Activated CD4-positive, alpha-beta memory T cell treated with anti-CD3 and anti-CD28 coated beads for 36 hours (primary cell): ENCODE measurements at regions not wholly inside any gene's neighbourhood (a gene's known extent, or its start where the extent isn't known, plus 50 kb on each side); places are given as distances from the start of the nearest gene placed in this dataset.
A peak's percentile ranks its signal among the peaks of the same experiment; 100 is the strongest.

Source experiments
- CTCF ChIA-PET: fragments of 350-600 bp; sonication (Branson Sonifier 250); formaldehyde crosslinking; loops from one replicate; lab custom pipeline; 2021; ENCODE audit warnings: antibody characterized with exemption, inconsistent platforms; lab: Charles Lee
- POLR2A ChIA-PET: fragments of 350-600 bp; sonication (Branson Sonifier 250); formaldehyde crosslinking; loops from one replicate; lab custom pipeline; 2021; ENCODE audit warnings: antibody characterized with exemption; lab: Charles Lee
- DNase-seq: peaks from one replicate; pipeline ENCODE4 v3.0.0-alpha.2; 2020
- H3K27ac Mint-ChIP-seq: one replicate; pipeline ENCODE4 v1.8.0; 2021; ENCODE audit warnings: mixed read lengths
- H3K27me3 Mint-ChIP-seq: one replicate; pipeline ENCODE4 v1.8.0; 2021; ENCODE audit warnings: mixed read lengths
- H3K36me3 Mint-ChIP-seq: one replicate; pipeline ENCODE4 v1.8.0; 2021; ENCODE audit warnings: mixed read lengths
- H3K4me1 Mint-ChIP-seq: one replicate; pipeline ENCODE4 v1.8.0; 2021; ENCODE audit warnings: low read depth, mixed read lengths
- H3K4me3 Mint-ChIP-seq: one replicate; pipeline ENCODE4 v1.8.0; 2021; ENCODE audit warnings: mild to moderate bottlenecking, mixed read lengths
- H3K9me3 Mint-ChIP-seq: one replicate; pipeline ENCODE4 v1.8.0; 2021; ENCODE audit warnings: mixed read lengths
- intact Hi-C: fragments of 100-400 bp; cut with micrococcal nuclease; formaldehyde crosslinking; loops from one replicate; pipeline ENCODE4 v1.15.1; 2023

DNA sequence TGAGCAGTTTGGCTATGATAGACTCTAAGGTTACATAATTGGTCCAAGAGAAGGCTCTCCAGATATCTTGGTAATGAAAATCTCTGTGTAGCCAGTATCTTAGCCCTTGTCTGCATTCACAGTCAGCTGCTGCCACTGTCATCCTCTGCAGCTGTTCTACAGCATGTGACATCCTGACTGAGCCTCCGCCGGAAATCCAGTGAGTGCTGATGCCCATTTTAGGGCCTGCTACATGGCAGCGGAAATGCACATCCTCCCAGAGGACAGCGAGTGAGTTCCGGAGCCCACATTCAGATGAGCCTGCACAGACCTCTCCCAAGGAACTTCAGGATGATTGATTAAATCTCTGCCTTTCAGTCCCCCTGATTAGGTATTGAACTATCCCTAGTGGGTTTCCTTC lies 237.1 kb downstream of the HHIPL2 start:
- peak; percentile 15 for DNase-seq
- ChIA-PET CTCF (no interaction called here), POLR2A (no interaction called here)
- Mint-ChIP-seq H3K4me1 (peaks cover 13% of the 10 kb centered on the region), H3K27ac (no peak overlapping the region), H3K4me3 (no peak overlapping the region), H3K9me3 (no peaks in the 10 kb centered on the region), H3K36me3 (no peaks in the 10 kb centered on the region), H3K27me3 (no peaks in the 10 kb centered on the region)
- intact Hi-C loops: no loop called here

GRCh38 chr1:222307621-222308020 lies 240.3 kb downstream of the HHIPL2 start:
- CTCF ChIA-PET: no interaction called here
- peaks cover 7% of the 10 kb centered on the region for H3K4me1 Mint-ChIP-seq
- H3K9me3 Mint-ChIP-seq: no peaks in the 10 kb centered on the region
- POLR2A ChIA-PET: no interaction called here
- intact Hi-C loops: no loop called here
- no peaks in the 10 kb centered on the region for H3K27me3 Mint-ChIP-seq
- no peak overlapping the region for H3K27ac Mint-ChIP-seq
- DNase-seq: no peak
- no peak overlapping the region for H3K4me3 Mint-ChIP-seq
- no peaks in the 10 kb centered on the region for H3K36me3 Mint-ChIP-seq

- ChIA-PET POLR2A (no interaction called here), CTCF (no interaction called here)
- intact Hi-C loops: no loop called here
- Mint-ChIP-seq H3K36me3 (no peaks in the 10 kb centered on the region), H3K4me1 (peaks cover 7% of the 10 kb centered on the region), H3K4me3 (no peak overlapping the region), H3K27ac (no peak overlapping the region), H3K9me3 (no peaks in the 10 kb centered on the region), H3K27me3 (no peaks in the 10 kb centered on the region)
- DNase-seq: no peak
These were observed 241.4 kb downstream of the HHIPL2 start for GRCh38 chr1:222306512-222306911.

DNA sequence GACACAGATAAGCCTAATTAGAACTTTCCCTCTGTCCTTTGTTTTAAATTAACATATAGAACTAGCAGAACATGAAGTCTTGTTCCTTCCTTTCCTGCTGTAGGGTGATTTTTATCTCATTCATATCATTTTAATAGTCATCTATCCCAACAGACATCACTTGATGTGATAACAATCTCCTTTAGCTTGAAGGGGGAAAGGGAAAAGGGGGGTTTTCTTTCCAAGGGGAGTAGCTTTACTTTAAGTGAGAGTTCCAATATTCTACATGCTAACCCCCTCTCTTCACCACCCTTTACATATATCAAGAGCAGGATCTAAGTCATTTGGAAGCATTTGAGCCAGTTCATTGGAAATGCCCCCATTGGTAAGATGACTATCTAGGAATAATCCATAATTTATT lies 241.9 kb downstream of the HHIPL2 start:
- H3K4me1 Mint-ChIP-seq: peaks cover 7% of the 10 kb centered on the region
- H3K27me3 Mint-ChIP-seq: no peaks in the 10 kb centered on the region
- no peak overlapping the region for H3K27ac Mint-ChIP-seq
- ChIA-PET POLR2A (no interaction called here), CTCF (interaction anchor here (0.6 kb wide), 1 partner anchor 147 kb away, joined by 3 read pairs; no protein-coding TSS in a partner anchor)
- intact Hi-C loops: no loop called here
- H3K4me3 Mint-ChIP-seq: no peak overlapping the region
- H3K9me3 Mint-ChIP-seq: no peaks in the 10 kb centered on the region
- H3K36me3 Mint-ChIP-seq: no peaks in the 10 kb centered on the region
- DNase-seq: no peak

DNA sequence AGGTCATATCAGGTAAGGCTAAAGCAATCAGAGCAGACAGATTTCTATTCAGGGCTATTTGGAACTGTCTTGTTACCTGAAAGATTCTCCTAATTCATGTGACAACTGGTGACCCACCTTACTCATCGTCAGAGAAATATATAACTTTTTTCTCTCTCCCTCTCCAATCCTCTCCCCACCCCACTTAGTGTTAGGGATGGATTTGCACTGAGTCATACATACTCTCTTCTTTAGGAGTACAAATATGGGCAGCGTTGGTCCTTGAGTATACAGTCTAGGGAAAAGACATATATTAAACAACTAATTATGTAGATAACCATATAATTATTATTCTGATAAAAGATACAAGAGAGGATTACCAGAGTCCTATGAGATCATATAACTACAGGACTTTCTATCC lies 246.3 kb downstream of the HHIPL2 start:
- H3K27ac Mint-ChIP-seq: no peak overlapping the region
- H3K36me3 Mint-ChIP-seq: peaks cover 4% of the 10 kb centered on the region
- ChIA-PET CTCF (no interaction called here), POLR2A (no interaction called here)
- intact Hi-C loops: no loop called here
- DNase-seq: no peak
- H3K4me3 Mint-ChIP-seq: no peak overlapping the region
- no peaks in the 10 kb centered on the region for H3K27me3 Mint-ChIP-seq
- peaks cover 8% of the 10 kb centered on the region for H3K9me3 Mint-ChIP-seq
- H3K4me1 Mint-ChIP-seq: peaks cover 6% of the 10 kb centered on the region

GRCh38 chr1:222299524-222299923 lies 248.4 kb downstream of the HHIPL2 start:
- intact Hi-C loops: no loop called here
- POLR2A ChIA-PET: no interaction called here
- no peak for DNase-seq
- Mint-ChIP-seq H3K4me3 (no peak overlapping the region), H3K27me3 (no peaks in the 10 kb centered on the region), H3K27ac (no peak overlapping the region), H3K9me3 (peaks cover 19% of the 10 kb centered on the region), H3K4me1 (peaks cover 6% of the 10 kb centered on the region), H3K36me3 (peaks cover 7% of the 10 kb centered on the region)
- CTCF ChIA-PET: no interaction called here

GRCh38 chr1:222290866-222291265 lies 257.0 kb downstream of the HHIPL2 start:
- intact Hi-C loops: no loop called here
- Mint-ChIP-seq H3K4me3 (no peak overlapping the region), H3K9me3 (peaks cover 12% of the 10 kb centered on the region), H3K36me3 (peaks cover 4% of the 10 kb centered on the region), H3K27me3 (no peaks in the 10 kb centered on the region), H3K27ac (no peak overlapping the region), H3K4me1 (no peaks in the 10 kb centered on the region)
- ChIA-PET CTCF (no interaction called here), POLR2A (no interaction called here)
- no peak for DNase-seq

GRCh38 chr1:222288053-222288452 lies 259.9 kb downstream of the HHIPL2 start:
- ChIA-PET POLR2A (no interaction called here), CTCF (no interaction called here)
- DNase-seq: no peak
- peaks cover 1% of the 10 kb centered on the region for H3K36me3 Mint-ChIP-seq
- intact Hi-C loops: no loop called here
- no peaks in the 10 kb centered on the region for H3K27me3 Mint-ChIP-seq
- no peak overlapping the region for H3K27ac Mint-ChIP-seq
- H3K4me3 Mint-ChIP-seq: no peak overlapping the region
- no peaks in the 10 kb centered on the region for H3K4me1 Mint-ChIP-seq
- H3K9me3 Mint-ChIP-seq: no peaks in the 10 kb centered on the region

DNA sequence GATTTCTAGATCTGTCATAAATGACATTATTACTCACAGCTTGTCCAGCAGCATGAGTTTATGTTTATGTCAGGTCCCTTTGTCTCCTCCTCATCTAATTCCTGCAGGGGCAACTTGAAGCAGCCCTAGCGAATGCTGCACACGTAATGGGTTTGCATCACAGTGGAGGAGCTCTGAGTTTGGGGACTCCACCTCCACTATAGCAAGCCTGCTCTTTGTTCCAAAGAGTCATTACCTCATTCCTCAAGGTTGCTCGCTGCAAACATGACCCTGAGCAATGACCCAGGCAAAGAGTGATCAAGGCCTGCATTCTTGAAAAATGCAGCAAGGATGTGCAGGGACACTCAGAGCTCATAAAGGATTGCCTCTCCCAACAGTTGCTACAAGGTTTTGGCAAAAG lies 261.9 kb downstream of the HHIPL2 start:
- POLR2A ChIA-PET: no interaction called here
- Mint-ChIP-seq H3K9me3 (no peaks in the 10 kb centered on the region), H3K4me1 (no peaks in the 10 kb centered on the region), H3K4me3 (no peak overlapping the region), H3K27ac (no peak overlapping the region), H3K27me3 (no peaks in the 10 kb centered on the region), H3K36me3 (peaks cover 1% of the 10 kb centered on the region)
- no peak for DNase-seq
- CTCF ChIA-PET: no interaction called here
- intact Hi-C loops: no loop called here

- H3K4me3 Mint-ChIP-seq: no peak overlapping the region
- POLR2A ChIA-PET: no interaction called here
- H3K27ac Mint-ChIP-seq: no peak overlapping the region
- H3K36me3 Mint-ChIP-seq: peaks cover under 1% of the 10 kb centered on the region
- DNase-seq: no peak
- peaks cover 2% of the 10 kb centered on the region for H3K9me3 Mint-ChIP-seq
- CTCF ChIA-PET: no interaction called here
- H3K4me1 Mint-ChIP-seq: no peaks in the 10 kb centered on the region
- no peaks in the 10 kb centered on the region for H3K27me3 Mint-ChIP-seq
- intact Hi-C loops: no loop called here
These were observed 262.4 kb downstream of the HHIPL2 start for GRCh38 chr1:222285526-222285925.

DNA sequence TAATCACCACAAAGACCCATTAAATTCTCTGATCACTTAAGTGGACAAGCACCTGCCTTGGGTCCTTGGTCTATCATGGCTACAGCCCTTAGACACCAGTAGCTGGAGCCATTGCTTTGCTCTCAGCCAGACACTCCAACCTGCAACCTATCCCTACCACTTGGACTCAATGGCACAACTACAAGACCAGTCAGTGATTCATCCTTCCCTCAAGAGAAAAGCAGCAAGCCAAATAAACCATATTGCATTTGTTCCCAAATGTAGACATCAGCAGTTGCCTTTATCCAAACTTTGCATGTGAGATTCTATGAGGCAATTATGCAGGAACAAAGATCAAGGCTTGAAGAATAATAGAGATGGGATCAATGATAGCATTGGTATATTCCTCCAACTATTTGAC lies 263.4 kb downstream of the HHIPL2 start:
- no peak overlapping the region for H3K4me3 Mint-ChIP-seq
- H3K36me3 Mint-ChIP-seq: no peaks in the 10 kb centered on the region
- ChIA-PET POLR2A (no interaction called here), CTCF (no interaction called here)
- no peak overlapping the region for H3K27ac Mint-ChIP-seq
- no peak for DNase-seq
- no peaks in the 10 kb centered on the region for H3K27me3 Mint-ChIP-seq
- peaks cover 2% of the 10 kb centered on the region for H3K9me3 Mint-ChIP-seq
- intact Hi-C loops: no loop called here
- no peaks in the 10 kb centered on the region for H3K4me1 Mint-ChIP-seq

GRCh38 chr1:222283147-222283768 lies 264.6 kb downstream of the HHIPL2 start:
- no peaks in the 10 kb centered on the region for H3K36me3 Mint-ChIP-seq
- H3K27me3 Mint-ChIP-seq: no peaks in the 10 kb centered on the region
- H3K27ac Mint-ChIP-seq: no peak overlapping the region
- POLR2A ChIA-PET: no interaction called here
- peaks cover 2% of the 10 kb centered on the region for H3K9me3 Mint-ChIP-seq
- no peaks in the 10 kb centered on the region for H3K4me1 Mint-ChIP-seq
- CTCF ChIA-PET: no interaction called here
- intact Hi-C loops: no loop called here
- DNase-seq: no peak
- H3K4me3 Mint-ChIP-seq: no peak overlapping the region

DNA sequence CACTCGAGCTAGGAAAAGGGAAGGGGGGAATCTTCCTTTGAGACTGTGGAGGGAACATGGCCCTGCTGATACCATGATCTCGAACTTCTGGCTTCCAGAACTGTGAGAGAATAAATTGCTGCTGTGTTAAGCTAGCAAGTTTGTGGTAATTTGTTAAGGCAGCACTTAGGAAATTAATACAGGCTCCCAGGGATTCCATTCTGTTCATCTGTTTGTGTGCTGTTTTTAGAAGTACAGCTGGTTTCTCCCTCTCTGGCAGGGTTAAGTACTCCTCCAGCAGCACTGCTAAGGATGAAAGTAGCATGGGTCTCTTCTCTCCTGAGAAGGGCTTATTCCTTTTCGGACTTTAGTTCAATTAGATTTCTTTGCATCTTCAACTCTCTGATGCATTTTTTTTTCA lies 268.3 kb downstream of the HHIPL2 start:
- Mint-ChIP-seq H3K4me3 (no peak overlapping the region), H3K27ac (no peak overlapping the region), H3K36me3 (no peaks in the 10 kb centered on the region), H3K9me3 (peaks cover 2% of the 10 kb centered on the region), H3K4me1 (no peaks in the 10 kb centered on the region), H3K27me3 (no peaks in the 10 kb centered on the region)
- ChIA-PET POLR2A (no interaction called here), CTCF (no interaction called here)
- intact Hi-C loops: no loop called here
- DNase-seq: no peak
